ENCODE measurements at regions not wholly inside any gene's neighbourhood (a gene's known extent, or its start where the extent isn't known, plus 50 kb on each side); places are given as distances from the start of the nearest gene placed in this dataset.

- DNase-seq (ENCODE audit: low read depth) = no peak
Observed at GRCh38 chr7:93646538-93646937, 72.0 kb upstream of the CALCR start.

- DNase-seq (ENCODE audit: low read depth) = no peak
Observed at GRCh38 chr7:93636276-93636675, 61.8 kb upstream of the CALCR start.

GRCh38 chr7:93632371-93632770, 57.8 kb upstream of the CALCR start:
- no peak for DNase-seq (ENCODE audit: low read depth)

GRCh38 chr7:93629291-93629801, 54.8 kb upstream of the CALCR start:
- no peak for DNase-seq (ENCODE audit: low read depth)

GRCh38 chr7:93626869-93627268, 52.3 kb upstream of the CALCR start:
- no peak for DNase-seq (ENCODE audit: low read depth)

All from HS-5 (cell line).